ENCODE measurements at regions not wholly inside any gene's neighbourhood (a gene's known extent, or its start where the extent isn't known, plus 50 kb on each side); places are given as distances from the start of the nearest gene placed in this dataset.

DNA sequence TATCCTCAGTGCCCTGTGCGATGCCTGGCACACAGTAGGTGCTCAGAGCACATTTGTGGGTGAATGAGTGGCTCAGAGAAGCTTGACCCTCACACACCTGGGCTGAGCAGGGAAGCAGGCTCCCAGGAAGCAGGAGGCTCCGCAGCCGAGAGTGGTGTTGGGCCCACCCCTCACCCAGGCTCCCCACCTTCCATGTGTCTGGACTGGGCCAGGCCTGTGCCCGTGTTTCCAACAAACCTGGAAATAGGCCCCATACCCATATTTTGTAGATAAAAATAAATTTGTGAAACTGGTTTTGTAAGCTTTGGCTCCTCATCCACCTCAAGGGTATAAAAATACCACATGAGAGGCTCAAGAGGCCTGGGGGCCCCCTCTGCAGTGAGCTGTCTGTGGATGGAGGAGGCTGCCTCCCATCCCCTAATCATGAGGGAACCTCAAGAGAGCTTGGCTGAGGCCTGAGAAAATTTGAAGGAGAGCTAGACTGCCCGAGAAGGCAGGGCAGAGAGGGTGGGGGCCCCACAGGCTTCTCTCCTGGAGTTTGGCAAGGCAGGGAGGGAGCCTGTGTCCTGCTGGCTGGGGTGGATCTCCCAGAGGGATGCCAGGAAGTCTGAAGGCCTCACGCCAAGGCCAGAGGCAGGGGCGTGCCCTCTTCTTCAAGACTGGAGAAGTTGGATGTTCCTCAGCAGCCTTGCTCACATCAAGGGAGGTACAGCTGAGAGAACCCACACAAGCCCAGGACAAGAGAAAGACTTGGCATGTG, 147.0 kb upstream of the NECTIN1 start:
- Histone ChIP-seq H3K4me3 (ENCODE audit: low read length) (no peak overlapping the region), H3K36me3 (ENCODE audit: control insufficient read depth, insufficient read depth, low read length) (no peaks in the 10 kb centered on the region), H3K27me3 (ENCODE audit: control insufficient read depth, insufficient read depth, low read length) (peaks cover 3% of the 10 kb centered on the region), H3K9me3 (ENCODE audit: control insufficient read depth, insufficient read depth, low read length) (no peaks in the 10 kb centered on the region), H3K4me1 (ENCODE audit: control insufficient read depth, insufficient read depth, low read length) (no peaks in the 10 kb centered on the region), H3K27ac (ENCODE audit: low read length) (no peak overlapping the region)
- WGBS (ENCODE audit: insufficient coverage), result 85% methylated on average over 6 of the region's 7 CpGs
- Mint-ChIP-seq H3K4me1 (no peaks in the 10 kb centered on the region), H3K9me3 (no peaks in the 10 kb centered on the region), H3K27me3 (ENCODE audit: low read depth in 2 of 2) (peaks cover 9 to 12% of the 10 kb centered on the region in 2 donors), H3K27ac (no peak overlapping the region), H3K4me3 (no peak overlapping the region), H3K36me3 (no peaks in the 10 kb centered on the region)
- no peak for ATAC-seq
- no peak for DNase-seq
- intact Hi-C loops (cut with micrococcal nuclease), result no loop called here
- TF ChIP-seq, protein P1, sequence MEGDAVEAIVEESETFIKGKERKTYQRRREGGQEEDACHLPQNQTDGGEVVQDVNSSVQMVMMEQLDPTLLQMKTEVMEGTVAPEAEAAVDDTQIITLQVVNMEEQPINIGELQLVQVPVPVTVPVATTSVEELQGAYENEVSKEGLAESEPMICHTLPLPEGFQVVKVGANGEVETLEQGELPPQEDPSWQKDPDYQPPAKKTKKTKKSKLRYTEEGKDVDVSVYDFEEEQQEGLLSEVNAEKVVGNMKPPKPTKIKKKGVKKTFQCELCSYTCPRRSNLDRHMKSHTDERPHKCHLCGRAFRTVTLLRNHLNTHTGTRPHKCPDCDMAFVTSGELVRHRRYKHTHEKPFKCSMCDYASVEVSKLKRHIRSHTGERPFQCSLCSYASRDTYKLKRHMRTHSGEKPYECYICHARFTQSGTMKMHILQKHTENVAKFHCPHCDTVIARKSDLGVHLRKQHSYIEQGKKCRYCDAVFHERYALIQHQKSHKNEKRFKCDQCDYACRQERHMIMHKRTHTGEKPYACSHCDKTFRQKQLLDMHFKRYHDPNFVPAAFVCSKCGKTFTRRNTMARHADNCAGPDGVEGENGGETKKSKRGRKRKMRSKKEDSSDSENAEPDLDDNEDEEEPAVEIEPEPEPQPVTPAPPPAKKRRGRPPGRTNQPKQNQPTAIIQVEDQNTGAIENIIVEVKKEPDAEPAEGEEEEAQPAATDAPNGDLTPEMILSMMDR (IDR thresholded peaks at IDR 0.05), result no peak

DNA sequence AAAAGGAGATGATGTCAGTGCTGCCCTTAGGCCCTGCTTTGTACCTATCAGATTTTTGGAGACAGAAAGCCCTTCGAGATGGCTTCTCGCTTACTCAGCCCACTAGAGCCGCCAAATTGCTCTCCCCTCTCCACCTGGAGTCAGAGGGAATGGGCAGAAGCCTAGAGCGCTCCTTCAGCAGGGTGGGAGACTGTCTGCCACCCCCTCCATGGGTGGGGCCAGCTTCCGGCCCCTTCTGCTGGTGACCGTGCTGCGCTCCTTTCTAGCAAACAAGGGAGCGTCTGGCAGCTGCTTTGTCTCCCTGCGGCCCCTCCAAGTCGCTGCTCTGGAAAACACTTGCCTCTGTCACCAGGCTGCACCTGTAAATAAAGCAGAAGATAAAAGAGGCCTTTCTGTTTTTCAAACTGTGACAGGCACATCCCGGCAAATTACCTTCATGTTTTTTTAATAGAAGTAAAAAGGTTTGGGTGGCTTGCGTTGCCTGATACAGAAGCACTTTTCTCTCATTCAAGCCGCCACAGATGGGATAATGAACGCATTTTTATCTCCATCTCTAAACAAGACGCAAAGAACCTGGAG, 145.7 kb upstream of the NECTIN1 start:
- no peak overlapping the region for H3K4me3 ChIP-seq (ENCODE audit: low read length)
- H3K27me3 ChIP-seq (ENCODE audit: control insufficient read depth, insufficient read depth, low read length), result peaks cover 3% of the 10 kb centered on the region
- intact Hi-C loops (cut with micrococcal nuclease), result no loop called here
- ATAC-seq (no peak), DNase-seq (no peak)
- H3K4me1 Mint-ChIP-seq, result no peaks in the 10 kb centered on the region
- no peak overlapping the region for H3K27ac ChIP-seq (ENCODE audit: low read length)
- H3K27me3 Mint-ChIP-seq (ENCODE audit: low read depth in 2 of 2), result peaks cover 5 to 6% of the 10 kb centered on the region in 2 donors
- H3K9me3 ChIP-seq (ENCODE audit: control insufficient read depth, insufficient read depth, low read length), result no peaks in the 10 kb centered on the region
- no peaks in the 10 kb centered on the region for H3K36me3 Mint-ChIP-seq
- no peaks in the 10 kb centered on the region for H3K4me1 ChIP-seq (ENCODE audit: control insufficient read depth, insufficient read depth, low read length)
- 56% methylated on average over 12 of the region's 15 CpGs for whole genome bisulfite sequencing (ENCODE audit: insufficient coverage)
- H3K9me3 Mint-ChIP-seq, result no peaks in the 10 kb centered on the region
- TF ChIP-seq, protein P1 (IDR thresholded peaks at IDR 0.05), result no peak
- no peak overlapping the region for H3K27ac Mint-ChIP-seq
- H3K4me3 Mint-ChIP-seq, result no peak overlapping the region
- no peaks in the 10 kb centered on the region for H3K36me3 ChIP-seq (ENCODE audit: control insufficient read depth, insufficient read depth, low read length)

DNA sequence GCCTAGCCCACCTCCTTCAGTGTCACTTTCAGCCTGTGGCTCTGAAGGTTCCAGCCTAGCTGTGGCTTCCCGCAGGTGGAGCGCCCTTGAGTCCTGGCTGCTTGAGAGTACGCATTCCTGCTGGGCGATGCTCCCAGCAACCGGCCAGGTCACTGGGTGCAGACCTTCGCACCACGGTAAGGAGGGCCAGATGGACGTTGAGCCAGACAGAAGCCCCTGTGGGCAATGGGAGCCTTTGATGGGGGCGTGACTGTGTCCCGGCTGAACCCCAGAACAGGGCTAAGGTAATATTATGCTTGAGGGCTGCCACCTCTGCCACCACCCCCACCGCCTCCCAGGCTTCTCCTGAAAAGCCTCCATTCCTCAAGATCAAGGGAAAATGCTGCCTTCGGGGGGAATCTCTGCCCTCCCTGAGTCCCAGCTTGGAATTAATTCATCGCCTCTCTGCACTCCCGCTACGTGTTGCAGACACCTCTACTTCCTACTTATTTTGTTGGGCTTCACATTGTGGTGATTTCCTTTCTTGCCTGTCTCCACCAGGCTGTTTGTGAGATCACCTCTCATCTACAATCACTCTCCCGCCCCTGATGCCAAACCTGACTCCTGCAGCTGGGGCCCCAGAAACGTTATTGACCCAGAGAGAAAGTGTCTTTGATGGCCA, 144.9 kb upstream of the NECTIN1 start:
- no peak overlapping the region for H3K27ac Mint-ChIP-seq
- no peaks in the 10 kb centered on the region for H3K9me3 ChIP-seq (ENCODE audit: control insufficient read depth, insufficient read depth, low read length)
- H3K27ac ChIP-seq (ENCODE audit: low read length), result no peak overlapping the region
- H3K27me3 ChIP-seq (ENCODE audit: control insufficient read depth, insufficient read depth, low read length), result peaks cover 3% of the 10 kb centered on the region
- H3K36me3 ChIP-seq (ENCODE audit: control insufficient read depth, insufficient read depth, low read length), result no peaks in the 10 kb centered on the region
- TF ChIP-seq, protein P1 (IDR thresholded peaks at IDR 0.05), result no peak
- peaks cover 0 to 3% of the 10 kb centered on the region in 2 donors for H3K27me3 Mint-ChIP-seq (ENCODE audit: low read depth in 2 of 2)
- DNase-seq (no peak), ATAC-seq (no peak)
- H3K36me3 Mint-ChIP-seq, result no peaks in the 10 kb centered on the region
- H3K4me1 ChIP-seq (ENCODE audit: control insufficient read depth, insufficient read depth, low read length), result no peaks in the 10 kb centered on the region
- no peaks in the 10 kb centered on the region for H3K4me1 Mint-ChIP-seq
- WGBS (ENCODE audit: insufficient coverage), result 76% methylated on average over 17 of the region's 17 CpGs
- H3K4me3 Mint-ChIP-seq, result no peak overlapping the region
- no peak overlapping the region for H3K4me3 ChIP-seq (ENCODE audit: low read length)
- no peaks in the 10 kb centered on the region for H3K9me3 Mint-ChIP-seq
- intact Hi-C loops (cut with micrococcal nuclease), result no loop called here
